OCI-LY7 (cell line): ENCODE measurements at regions not wholly inside any gene's neighbourhood (a gene's known extent, or its start where the extent isn't known, plus 50 kb on each side); places are given as distances from the start of the nearest gene placed in this dataset.

ENCODE experiments used
- EZH2phosphoT487 ChIP-seq: fragments of 200-600 bp; sonication (generic); IDR thresholded peaks from 2 replicates; pipeline ENCODE4 v1.6.1; 2018; ENCODE audit warnings: low read depth, borderline replicate concordance, mild to moderate bottlenecking, mixed run types, antibody characterized with exemption, low read length, moderate library complexity, mixed read lengths
- TF ChIP-seq, protein P1 (sequence below): fragments of 200-600 bp; sonication (generic); conservative IDR thresholded peaks from 2 replicates; pipeline ENCODE4 v1.5.1; 2014; ENCODE audit warnings: mild to moderate bottlenecking, antibody characterized with exemption, low read length, moderate library complexity, mixed read lengths

GRCh38 chr18:29254123-29254522 is 1077.2 kb upstream of the CDH2 start:
- TF ChIP-seq EZH2phosphoT487, result no peak
- TF ChIP-seq, protein P1, sequence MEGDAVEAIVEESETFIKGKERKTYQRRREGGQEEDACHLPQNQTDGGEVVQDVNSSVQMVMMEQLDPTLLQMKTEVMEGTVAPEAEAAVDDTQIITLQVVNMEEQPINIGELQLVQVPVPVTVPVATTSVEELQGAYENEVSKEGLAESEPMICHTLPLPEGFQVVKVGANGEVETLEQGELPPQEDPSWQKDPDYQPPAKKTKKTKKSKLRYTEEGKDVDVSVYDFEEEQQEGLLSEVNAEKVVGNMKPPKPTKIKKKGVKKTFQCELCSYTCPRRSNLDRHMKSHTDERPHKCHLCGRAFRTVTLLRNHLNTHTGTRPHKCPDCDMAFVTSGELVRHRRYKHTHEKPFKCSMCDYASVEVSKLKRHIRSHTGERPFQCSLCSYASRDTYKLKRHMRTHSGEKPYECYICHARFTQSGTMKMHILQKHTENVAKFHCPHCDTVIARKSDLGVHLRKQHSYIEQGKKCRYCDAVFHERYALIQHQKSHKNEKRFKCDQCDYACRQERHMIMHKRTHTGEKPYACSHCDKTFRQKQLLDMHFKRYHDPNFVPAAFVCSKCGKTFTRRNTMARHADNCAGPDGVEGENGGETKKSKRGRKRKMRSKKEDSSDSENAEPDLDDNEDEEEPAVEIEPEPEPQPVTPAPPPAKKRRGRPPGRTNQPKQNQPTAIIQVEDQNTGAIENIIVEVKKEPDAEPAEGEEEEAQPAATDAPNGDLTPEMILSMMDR, result no peak
